SK-N-SH (cell line): ENCODE measurements at regions not wholly inside any gene's neighbourhood (a gene's known extent, or its start where the extent isn't known, plus 50 kb on each side); places are given as distances from the start of the nearest gene placed in this dataset.

Source experiments
- ELF1 ChIP-seq: IDR thresholded peaks from 2 replicates; pipeline ENCODE4 v1.4.0; 2012
- EZH2phosphoT487 ChIP-seq: fragments of 200-600 bp; sonication (generic); IDR thresholded peaks from 2 replicates; pipeline ENCODE4 v1.6.1; 2017; ENCODE audit warnings: low read depth, mixed run types, mild to moderate bottlenecking, antibody characterized with exemption, moderate library complexity, borderline replicate concordance
- TF ChIP-seq, protein P1 (sequence below): fragments of 200-600 bp; sonication (generic); IDR thresholded peaks from 2 replicates; pipeline ENCODE4 v1.6.1; 2017; ENCODE audit warnings: antibody characterized with exemption, mild to moderate bottlenecking, moderate library complexity
- TF ChIP-seq, protein P2 (sequence below): IDR thresholded peaks from 2 replicates; pipeline ENCODE4 v1.4.0; 2012; ENCODE audit warnings: low read depth

DNA sequence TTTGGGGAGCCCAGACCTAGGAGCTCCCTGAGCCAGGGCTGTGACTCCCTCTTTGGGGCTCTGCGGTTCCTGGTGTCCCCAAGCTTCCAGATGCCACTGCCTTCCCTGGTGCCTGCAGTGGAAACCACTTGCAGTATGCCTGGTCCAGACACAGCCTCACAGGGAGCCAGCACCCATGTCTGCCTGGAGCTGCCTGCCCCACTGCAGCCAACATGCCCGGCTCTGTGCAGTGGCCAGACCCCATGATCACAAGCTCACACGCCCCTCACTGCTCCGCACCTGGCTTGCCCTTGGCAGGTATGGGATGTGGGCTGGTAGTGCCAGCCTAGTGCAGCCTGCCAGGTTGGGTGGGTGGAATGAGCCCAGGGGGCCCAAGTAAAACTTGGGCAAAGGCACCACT lies 644.8 kb downstream of the HTR1B start:
- TF ChIP-seq, protein P1, sequence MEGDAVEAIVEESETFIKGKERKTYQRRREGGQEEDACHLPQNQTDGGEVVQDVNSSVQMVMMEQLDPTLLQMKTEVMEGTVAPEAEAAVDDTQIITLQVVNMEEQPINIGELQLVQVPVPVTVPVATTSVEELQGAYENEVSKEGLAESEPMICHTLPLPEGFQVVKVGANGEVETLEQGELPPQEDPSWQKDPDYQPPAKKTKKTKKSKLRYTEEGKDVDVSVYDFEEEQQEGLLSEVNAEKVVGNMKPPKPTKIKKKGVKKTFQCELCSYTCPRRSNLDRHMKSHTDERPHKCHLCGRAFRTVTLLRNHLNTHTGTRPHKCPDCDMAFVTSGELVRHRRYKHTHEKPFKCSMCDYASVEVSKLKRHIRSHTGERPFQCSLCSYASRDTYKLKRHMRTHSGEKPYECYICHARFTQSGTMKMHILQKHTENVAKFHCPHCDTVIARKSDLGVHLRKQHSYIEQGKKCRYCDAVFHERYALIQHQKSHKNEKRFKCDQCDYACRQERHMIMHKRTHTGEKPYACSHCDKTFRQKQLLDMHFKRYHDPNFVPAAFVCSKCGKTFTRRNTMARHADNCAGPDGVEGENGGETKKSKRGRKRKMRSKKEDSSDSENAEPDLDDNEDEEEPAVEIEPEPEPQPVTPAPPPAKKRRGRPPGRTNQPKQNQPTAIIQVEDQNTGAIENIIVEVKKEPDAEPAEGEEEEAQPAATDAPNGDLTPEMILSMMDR, result no peak
- TF ChIP-seq, protein P2, sequence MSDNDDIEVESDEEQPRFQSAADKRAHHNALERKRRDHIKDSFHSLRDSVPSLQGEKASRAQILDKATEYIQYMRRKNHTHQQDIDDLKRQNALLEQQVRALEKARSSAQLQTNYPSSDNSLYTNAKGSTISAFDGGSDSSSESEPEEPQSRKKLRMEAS, result no peak
- TF ChIP-seq ELF1 (no peak), EZH2phosphoT487 (no peak)
